SKM-1 treated with dmso at 0.1 percent for 144 hours (cell line): ENCODE measurements at regions not wholly inside any gene's neighbourhood (a gene's known extent, or its start where the extent isn't known, plus 50 kb on each side); places are given as distances from the start of the nearest gene placed in this dataset.
A peak's percentile ranks its signal among the peaks of the same experiment; 100 is the strongest.

Experiments
- DNase-seq: peaks from one replicate; lab custom pipeline; 2025; ENCODE audit not compliant: unreplicated experiment; lab: John Stamatoyannopoulos, UW

DNA sequence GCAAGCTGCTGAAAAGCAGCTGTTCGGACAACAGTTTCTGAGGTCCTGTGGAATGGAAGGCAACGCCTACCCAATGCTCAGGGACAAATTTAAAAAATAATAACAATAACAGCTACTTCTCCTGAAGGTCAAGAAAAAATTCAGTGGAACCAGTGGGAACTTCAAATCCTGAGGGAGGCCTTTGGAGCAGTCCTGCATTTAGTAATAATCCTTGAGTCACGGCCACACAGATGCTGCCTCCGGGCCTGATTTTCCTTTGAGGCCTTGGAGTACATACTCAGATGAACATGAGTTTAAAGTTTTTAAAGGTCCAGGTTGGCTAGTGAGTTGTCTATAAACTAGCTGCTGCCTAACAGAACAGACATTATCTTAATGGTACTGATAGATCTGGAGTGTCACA is 268.0 kb downstream of the MSRB3 start:
- no peak for DNase-seq

DNA sequence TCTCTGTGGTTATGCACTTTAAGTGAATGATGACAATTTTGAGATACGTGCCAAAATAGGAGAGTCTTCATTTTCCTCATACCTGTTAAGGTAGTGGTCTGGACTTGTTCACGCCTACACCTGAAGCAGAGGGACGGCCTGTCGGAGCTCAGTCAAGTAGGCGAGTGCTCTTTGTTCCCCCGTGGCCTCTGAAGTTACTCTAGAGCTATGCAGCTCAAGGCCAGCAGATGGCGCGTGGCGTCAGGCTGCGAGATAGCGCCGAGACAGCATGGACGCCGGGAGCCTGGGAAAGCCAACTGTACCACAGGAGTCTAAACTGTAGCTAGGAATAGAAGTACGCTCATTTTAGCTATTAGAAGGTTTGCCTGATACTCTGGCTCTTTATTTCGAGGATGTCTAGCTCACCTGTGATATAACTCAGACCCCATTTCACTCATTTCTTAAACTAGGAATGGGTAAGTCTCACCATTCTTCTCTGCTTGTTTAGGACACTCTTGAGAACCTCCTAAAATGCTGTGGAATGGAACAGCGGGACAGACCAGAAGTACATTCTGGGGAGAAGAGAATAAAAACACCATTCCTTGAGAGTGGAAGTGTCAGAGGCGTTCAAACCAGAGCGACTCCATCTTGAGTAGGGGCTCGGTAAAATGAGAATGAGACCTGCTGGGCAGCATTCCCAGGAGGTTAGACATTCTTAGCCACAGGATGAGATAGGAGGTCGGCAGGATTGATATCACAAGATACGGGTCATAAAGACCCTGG is 267.4 kb upstream of the HMGA2 start:
- DNase-seq: peak; percentile 31

DNA sequence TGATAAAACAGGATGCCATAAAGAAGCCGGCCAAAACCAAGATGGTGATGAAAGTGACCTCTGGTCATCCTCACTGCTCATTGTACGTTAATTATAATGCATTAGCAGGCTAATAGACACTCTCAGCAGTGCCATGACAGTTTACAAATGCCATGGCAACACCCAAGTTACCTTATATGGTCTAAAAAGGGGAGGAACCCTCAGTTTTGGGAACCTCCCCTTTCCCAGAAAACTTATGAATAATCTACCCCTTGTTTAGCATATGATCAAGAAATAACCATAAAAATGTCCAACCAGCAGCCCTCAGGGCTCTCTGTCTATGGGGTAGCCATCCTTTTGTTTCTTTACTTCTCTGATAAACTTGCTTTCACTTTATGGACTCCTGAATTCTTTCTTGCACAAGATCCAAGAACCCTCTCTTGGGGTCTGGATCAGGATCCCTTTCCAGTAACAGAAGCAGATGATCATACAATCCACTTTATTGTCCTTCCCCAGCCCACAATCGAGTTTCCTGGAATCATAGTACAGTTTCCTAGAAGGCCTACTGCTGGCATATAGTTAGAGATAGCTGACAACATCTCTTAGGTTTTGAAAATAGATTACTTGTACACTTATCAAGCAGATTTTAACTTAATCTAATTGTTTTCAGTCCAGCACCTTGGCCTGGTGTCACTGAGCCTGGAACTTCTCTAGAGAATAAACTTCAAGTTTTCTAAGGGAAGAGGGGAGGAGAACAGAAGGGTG is 266.7 kb upstream of the HMGA2 start:
- no peak for DNase-seq

DNA sequence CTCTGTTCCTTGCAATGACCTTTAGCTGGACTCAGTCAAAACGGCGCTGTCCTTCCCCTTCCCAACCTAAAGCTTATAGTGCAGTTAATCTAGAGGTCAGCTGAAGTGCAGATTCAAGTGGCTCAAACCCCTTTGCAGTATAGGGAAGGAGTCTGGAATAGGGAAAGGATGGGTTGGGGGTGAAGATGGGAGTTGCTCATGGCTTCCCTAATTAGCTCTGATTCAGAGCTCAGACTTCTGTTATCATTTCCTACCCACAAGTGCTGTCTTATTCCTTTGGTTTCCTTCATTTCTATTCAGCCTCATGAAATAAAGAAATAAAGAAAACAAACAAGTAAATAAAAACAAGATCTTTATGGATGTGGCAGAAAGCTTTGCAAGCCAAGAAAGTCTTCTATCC is 264.0 kb upstream of the HMGA2 start:
- no peak for DNase-seq

DNA sequence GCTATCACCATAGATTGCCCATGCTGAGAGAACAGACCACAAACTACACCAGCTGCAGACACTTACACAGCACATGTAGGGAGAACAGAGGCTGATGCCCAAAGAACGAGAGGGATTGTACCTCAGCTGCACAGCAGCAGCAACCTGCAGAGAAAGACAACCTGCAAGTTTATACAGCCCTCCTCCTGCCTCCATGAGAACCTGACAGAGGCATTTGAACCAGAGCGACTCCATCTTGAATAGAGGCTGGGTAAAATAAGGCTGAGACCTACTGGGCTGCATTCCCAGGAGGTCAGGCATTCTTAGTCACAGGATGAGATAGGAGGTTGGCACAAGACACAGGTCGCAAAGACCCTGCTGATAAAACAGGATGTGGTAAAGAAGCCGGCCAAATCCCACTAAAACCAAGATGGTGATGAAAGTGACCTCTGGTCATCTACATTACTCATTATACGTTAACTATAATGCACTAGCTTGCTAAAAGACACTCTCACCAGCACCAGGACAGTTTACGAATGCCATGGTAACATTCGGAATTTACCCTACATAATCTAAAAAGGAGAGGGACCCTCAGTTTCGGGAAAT is 262.4 kb upstream of the HMGA2 start:
- no peak for DNase-seq

DNA sequence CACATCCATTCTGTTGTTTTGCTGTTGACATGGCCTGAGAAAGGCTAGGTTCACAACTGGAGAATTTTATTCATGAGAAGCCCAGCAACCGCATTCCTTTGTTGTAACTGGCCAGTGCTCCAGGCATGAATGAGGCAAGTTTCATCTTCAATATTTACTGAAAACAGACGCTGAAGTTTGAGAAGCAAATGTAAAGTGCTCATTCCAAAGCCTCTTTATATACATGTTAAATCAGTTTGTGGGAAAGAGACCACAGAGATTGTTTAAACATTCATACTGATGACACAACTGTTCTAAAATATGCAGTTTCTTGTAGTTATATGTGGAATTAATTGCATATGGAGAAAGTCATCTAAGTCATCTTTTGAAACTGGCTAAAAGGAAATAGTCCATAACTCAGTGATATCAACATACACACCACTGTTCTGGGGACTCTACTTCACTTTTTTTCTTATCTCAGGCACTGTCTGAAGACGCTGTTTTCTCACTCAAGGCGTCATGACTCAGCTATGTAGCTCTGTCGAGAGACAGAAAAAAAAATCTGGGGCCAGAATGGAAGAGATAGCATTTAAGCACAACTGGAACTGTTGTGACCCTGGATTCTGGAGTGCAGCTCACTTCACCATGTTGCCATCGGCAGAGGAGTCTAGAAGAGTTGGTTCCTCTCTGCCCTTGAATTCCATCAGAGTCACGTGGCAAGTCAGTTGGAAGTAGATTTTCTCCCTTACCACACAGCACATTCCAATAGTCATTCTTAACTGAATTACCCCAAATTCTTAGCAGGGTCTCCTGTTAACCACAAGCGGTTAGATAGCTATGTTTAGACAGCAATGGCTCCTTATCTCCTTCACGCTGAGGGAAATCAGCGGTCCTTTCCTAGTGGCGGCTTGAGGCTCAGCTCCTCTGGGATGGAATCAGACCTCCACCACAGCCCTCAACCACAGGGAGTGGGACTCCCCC is 258.4 kb upstream of the HMGA2 start:
- no peak for DNase-seq

DNA sequence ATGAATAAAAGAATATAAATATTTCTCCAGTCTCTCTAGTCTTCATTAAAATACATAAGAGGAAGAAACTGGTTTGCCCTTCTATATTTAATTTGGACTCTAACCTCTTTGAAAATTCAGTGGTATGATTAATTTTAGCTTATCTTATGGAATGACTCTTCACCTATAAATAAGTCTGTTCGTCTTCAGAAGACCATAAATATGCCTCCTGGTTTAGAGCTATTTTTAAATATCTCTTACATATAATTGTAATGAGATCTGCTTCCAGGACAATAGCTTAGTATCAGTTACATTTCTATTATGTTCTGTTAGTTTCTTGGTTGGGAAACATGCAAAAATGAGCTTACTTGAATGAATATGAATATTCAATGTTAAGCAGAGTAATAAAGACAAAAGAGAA is 257.5 kb upstream of the HMGA2 start:
- no peak for DNase-seq

DNA sequence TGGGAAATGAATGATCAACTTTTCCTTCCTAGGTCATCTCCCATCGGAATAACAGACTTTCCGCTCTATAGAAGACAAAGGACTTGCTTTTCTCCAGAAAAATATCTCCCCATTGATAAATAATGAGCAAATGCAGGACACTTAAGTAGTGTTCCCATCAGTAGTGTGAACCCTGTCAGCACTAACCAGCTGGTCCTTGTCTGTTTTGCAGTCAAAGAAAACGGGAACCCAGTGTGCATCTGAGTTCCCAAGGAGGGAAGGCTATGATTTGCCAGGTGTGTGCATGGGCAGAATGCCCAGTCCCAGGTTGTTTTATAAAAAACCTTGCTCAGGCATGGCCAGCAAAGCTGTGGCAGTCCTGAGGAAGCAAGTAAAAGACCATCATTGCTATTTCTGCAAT is 256.5 kb upstream of the HMGA2 start:
- no peak for DNase-seq

DNA sequence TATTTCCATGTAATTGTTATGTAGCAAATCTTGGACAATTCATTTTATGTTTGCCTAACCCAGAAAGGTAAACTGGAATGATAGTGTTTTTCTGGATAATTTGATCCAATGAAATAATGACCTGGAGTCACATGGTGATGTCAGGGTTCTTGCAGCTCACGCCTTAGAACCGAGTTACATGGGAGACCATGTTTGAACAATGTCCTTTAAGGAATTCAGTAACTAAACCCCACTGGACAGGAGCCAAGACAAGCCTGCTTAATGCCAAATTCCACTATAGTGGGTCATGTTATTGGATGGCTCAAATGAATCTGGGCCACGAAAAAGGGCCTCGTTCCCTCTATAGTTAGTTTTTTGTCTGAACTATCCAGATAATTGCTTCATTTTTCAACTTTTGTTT is 255.8 kb upstream of the HMGA2 start:
- DNase-seq: no peak

DNA sequence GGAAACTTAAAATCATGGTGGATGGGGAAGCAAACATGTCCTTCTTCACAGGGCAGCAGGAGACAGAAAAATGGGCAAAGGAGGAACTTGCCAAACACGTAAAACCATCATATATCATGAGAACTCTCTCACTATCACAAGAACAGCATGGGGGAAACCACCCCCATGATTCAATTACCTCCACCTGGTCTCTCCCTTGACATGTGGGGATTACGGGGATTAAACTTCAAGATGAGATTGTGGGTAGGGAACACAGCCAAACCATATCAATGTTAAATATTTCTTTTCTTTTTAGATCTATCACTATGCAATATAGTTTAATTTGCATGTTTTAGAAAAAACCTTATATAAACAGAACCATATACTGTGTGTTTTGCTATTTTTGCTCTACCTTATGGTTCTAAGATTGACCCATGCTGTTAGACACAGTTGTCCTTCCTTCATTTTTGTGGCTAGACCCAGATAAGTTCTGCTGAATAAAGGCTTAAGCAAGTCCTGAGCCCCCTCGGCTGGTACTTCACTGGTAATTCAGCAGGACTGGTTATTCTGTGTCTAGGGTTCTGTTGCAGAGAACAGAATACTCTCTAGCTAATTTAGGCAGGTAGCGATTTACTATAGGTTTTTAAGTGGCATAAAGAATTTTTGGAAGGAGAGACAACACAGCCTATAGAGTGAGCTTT is 253.7 kb upstream of the HMGA2 start:
- no peak for DNase-seq

DNA sequence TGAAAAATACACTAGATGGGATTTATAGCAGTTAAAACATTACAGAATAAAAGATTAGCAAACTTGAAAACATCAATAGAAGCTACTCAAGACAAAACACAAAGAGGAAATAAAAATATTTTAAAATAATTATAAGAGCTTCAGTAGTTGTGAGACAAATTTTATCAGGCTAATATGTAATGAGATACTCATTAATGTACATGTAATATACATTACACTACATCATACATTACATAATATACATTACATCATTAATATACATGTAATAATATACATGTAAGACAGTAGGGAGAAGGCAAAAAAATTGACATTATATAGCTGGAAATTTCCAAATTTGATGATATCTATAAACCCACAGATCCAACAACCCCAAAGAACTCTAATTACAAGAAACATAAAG is 249.4 kb upstream of the HMGA2 start:
- DNase-seq: no peak

DNA sequence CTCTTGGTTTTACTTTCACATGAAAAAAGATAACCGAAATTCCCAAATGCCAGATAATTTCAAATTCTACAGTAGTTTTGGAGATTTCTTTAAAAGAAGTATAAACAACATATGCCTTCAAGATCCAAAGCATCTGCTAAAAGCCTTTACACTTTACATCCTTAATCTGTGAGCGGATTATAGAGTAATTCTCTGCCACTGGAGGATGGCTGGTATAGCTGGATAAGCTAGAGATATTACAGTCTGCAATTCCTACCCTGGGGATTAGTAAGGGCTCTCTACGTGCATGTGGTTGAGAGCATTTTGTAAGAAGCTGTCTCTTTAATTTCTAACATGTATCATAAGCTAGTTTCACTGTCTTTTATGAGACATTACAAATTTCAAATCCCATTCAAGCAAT is 240.3 kb upstream of the HMGA2 start:
- DNase-seq: no peak

DNA sequence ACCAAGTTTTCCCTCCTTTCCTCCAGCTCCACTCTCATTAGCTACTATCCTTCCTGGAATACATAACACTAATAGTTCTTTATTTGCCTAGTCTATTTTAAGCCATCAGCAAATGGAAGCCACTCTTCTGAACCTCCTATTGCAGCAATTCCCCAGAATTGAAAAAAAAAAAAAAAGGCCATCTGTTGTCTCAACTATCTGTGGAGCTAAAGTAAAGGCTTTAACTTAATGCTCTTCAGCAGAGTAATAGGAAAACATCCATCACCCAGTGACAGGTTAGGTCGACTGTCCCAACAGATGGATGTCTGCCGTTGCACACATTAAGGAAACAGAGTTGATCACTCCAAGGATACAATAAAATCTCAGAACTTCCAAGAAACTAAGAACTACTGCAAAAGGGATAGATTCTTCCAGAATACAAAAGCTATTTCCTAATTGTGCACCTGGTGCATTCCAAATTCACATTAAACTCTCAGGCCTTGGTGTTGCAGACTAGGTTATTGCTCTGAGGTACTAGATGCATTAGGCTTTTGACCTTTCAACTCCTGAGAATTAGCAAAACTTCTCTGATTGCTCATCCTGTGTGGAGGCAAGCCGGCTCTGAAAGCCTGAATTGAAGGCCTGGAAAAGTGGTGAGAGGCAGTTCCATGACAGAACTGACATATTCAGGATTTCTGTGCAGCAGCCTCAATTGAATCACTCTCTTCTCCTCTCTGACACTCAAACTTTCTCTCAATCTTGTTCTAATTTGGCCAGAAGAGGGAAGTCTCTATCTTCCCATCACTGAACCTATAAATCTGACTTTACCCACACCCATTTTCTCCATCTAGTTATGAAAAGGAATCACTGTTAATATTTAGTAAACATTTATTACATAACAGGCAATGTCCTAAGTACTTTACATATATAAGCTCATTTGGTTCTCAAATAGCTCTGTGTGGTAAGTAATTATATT is 238.4 kb upstream of the HMGA2 start:
- DNase-seq: no peak

DNA sequence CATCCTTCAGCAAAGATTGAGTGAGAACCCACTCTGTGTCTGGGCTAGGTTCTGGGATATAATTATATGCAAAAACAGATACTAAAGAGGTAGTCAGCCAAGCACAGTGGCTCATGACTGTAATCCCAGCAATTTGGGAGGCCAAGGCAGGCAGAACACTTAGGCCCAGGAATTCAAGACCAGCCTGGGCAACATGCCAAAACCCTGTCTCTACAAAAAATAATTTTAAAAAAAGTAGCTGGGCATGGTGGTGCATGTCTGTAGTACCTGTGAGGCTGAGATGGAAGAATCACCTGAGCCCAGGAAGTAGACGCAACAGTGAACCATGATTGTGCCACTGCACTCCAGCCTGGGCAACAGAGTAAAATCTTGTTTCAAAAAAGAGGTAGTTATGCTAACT is 237.5 kb upstream of the HMGA2 start:
- DNase-seq: no peak

DNA sequence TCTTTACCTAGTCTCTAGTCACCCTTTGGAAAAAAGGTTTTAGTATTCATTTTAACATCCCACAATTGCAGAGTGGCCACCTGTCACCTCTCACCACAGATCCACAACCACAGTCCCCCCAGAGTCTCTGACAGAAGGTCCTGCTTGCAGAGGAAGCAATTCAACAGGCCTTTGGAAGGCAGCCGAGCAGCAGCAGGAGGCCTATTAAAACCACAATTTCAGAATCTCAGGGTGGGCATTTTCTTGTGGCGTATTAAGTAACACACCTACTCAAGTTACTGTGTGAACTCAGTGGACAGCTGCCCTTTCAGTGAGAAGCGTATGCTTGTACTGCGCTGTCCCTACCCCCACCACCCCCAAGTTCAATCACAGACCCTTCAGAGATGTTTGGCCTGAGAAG is 234.0 kb upstream of the HMGA2 start:
- no peak for DNase-seq

DNA sequence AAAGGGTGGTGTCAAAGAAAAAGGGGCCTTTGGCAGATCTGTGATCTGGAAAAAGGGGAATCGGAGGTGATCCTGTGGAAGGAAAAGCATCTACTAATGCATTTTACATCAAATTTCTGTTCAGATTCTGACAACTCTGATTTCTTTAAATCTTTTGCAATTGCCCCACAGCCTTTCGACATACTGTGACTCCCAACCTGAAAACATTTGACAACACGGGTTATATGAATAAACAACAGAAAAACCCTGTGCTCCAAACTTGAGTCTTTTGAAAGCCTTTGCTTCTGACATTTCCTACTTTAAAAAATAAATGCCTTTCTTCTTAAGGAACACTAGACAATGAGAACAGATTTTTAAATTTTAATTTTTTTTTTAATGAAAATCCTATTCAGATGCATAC is 231.9 kb upstream of the HMGA2 start:
- no peak for DNase-seq

DNA sequence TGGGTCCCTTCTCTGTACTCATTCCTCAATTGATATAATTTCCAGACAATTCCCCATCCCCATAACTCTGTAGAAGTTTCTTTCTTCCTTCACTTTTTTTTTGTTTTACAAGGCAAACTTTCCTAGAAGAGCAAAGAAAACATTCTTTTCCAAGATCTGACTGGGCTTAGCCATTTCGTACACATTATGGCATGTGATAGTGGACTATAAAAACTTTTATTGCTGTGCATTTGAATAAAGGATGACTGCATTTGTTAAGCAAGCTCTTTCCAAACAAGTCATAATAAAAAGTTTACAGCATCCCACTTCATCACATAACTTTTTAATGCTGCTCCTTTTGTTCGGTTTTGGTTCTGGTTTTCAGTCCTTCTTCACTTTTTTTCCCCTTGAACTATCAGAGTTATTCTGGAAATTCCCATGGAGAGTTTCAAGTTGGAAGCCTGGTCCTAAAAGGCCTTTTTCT is 231.0 kb upstream of the HMGA2 start:
- no peak for DNase-seq

DNA sequence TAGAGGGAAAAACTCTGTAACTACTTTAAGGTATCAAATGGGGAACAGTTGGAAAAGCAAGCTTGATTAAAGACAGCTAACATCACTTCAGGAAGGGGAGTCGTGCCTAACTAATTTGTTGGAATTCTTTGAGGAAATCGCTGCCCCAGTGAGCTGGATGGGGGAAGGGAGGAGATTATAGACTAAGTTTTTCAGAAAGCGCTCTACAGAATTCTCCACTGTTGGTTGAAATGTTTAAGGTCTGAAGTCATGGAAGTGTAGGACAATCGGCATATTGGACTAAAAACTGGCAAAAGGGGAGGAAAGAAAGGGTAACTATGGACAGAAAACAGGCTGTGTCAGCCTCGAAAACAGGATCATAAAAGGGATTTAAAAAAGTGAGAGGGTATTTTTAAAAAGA is 229.9 kb upstream of the HMGA2 start:
- no peak for DNase-seq

DNA sequence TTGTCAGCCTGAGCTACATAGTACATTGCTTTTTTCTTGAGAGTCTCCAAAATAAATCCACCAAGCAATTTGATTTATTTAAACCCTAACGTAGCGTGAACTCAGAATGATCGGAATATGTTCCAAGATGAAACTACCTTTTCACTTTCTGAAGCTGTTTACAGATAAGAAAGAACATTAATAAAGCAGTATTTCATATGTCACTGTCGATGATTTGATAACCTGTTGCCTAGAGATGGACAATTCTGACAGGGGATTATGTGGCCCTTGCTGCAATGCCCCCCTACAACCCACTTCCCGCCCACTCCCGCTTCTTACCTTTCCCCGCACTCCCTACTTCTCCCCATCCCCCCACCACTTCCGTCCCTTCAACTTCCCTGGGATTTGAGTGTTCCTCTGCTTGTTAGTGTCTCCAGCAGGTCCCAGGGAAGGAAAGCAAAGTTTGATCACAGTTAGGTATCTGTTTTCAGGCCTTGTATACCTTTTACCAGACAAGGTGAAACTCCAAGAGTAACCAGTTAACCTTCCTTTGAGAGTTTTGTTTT is 229.2 kb upstream of the HMGA2 start:
- no peak for DNase-seq
